GM23338 (cell line): ENCODE measurements at regions not wholly inside any gene's neighbourhood (a gene's known extent, or its start where the extent isn't known, plus 50 kb on each side); places are given as distances from the start of the nearest gene placed in this dataset.

ENCODE experiments used
- ATAC-seq: fragments of 200-7000 bp; cut with Tn5 transposase; 3 replicates; pipeline ENCODE4 v1.9.1; 2020
- DNase-seq: peaks from one replicate; pipeline ENCODE4 v3.0.0-alpha.2; 2015; ENCODE audit warnings: low spot score
- H2AFZ ChIP-seq: fragments of 200-600 bp; sonication (generic); 2 replicates; pipeline ENCODE4 v1.8.0; 2016; ENCODE audit warnings: antibody characterized with exemption, mild to moderate bottlenecking, moderate library complexity
- H3F3A ChIP-seq: fragments of 200-600 bp; sonication (generic); replicated peaks from 2 replicates; pipeline ENCODE4 v1.8.0; 2017; ENCODE audit warnings: antibody characterized with exemption, mixed run types, low read depth
- H3K27ac ChIP-seq: fragments of 200-600 bp; sonication (generic); 2 replicates; pipeline ENCODE4 v1.6.1; 2016; ENCODE audit warnings: low read depth
- H3K27me3 ChIP-seq: fragments of 200-600 bp; sonication (generic); 2 replicates; pipeline ENCODE4 v1.8.0; 2016; ENCODE audit warnings: mild to moderate bottlenecking, mixed run types, moderate library complexity; ENCODE audit not compliant: insufficient read depth
- H3K36me3 ChIP-seq: fragments of 200-600 bp; sonication (generic); 2 replicates; pipeline ENCODE4 v1.8.0; 2016; ENCODE audit warnings: mild to moderate bottlenecking; ENCODE audit not compliant: insufficient read depth
- H3K4me1 ChIP-seq: fragments of 200-600 bp; sonication (generic); 2 replicates; pipeline ENCODE4 v1.8.0; 2016; ENCODE audit warnings: mild to moderate bottlenecking, moderate library complexity; ENCODE audit not compliant: insufficient read depth
- H3K4me2 ChIP-seq: fragments of 200-600 bp; sonication (generic); 2 replicates; pipeline ENCODE4 v1.7.1; 2017; ENCODE audit warnings: mixed run types
- H3K4me3 ChIP-seq: fragments of 200-600 bp; sonication (generic); 2 replicates; pipeline ENCODE4 v1.6.1; 2016; ENCODE audit warnings: mixed run types
- H3K79me2 ChIP-seq: fragments of 200-600 bp; sonication (generic); replicated peaks from 2 replicates; pipeline ENCODE4 v1.8.0; 2017; ENCODE audit warnings: mild to moderate bottlenecking; ENCODE audit not compliant: insufficient read depth
- H3K9me2 ChIP-seq: fragments of 200-600 bp; sonication (generic); 2 replicates; pipeline ENCODE4 v1.8.0; 2017; ENCODE audit not compliant: insufficient read depth
- H4K20me1 ChIP-seq: fragments of 200-600 bp; sonication (generic); replicated peaks from 2 replicates; pipeline ENCODE4 v1.8.0; 2017; ENCODE audit warnings: mild to moderate bottlenecking; ENCODE audit not compliant: insufficient read depth
- H3K27ac Mint-ChIP-seq: 2 replicates; pipeline ENCODE4 v1.8.0; 2020; ENCODE audit warnings: inconsistent platforms, mild to moderate bottlenecking, moderate library complexity, mixed read lengths
- H3K27me3 Mint-ChIP-seq: 3 replicates; pipeline ENCODE4 v1.8.0; 2022; ENCODE audit warnings: low read depth, mild to moderate bottlenecking, moderate library complexity, mixed read lengths, inconsistent platforms; ENCODE audit not compliant: insufficient read depth, poor library complexity
- H3K36me3 Mint-ChIP-seq: 3 replicates; pipeline ENCODE4 v1.8.0; 2021; ENCODE audit warnings: low read depth, mild to moderate bottlenecking, inconsistent platforms, moderate library complexity, mixed read lengths
- H3K4me1 Mint-ChIP-seq: 3 replicates; pipeline ENCODE4 v1.8.0; 2020; ENCODE audit warnings: mild to moderate bottlenecking, inconsistent platforms, mixed read lengths
- H3K4me3 Mint-ChIP-seq: 3 replicates; pipeline ENCODE4 v1.8.0; 2021; ENCODE audit warnings: moderate library complexity, mild to moderate bottlenecking, inconsistent platforms, mixed read lengths
- H3K9me3 Mint-ChIP-seq: 3 replicates; pipeline ENCODE4 v1.8.0; 2020; ENCODE audit warnings: moderate library complexity, mild to moderate bottlenecking, inconsistent platforms, mixed read lengths
- CREB1 ChIP-seq: fragments of 250-450 bp; sonication (Bioruptor Pico); IDR thresholded peaks from 2 replicates; pipeline ENCODE4 v1.5.0; 2020; ENCODE audit warnings: low read depth, mild to moderate bottlenecking, moderate library complexity
- EZH2 ChIP-seq: fragments of 200-600 bp; sonication (generic); IDR thresholded peaks from one replicate; pipeline ENCODE4 v1.8.0; 2017; ENCODE audit warnings: antibody characterized with exemption, mild to moderate bottlenecking, low read depth; ENCODE audit not compliant: unreplicated experiment
- EZH2phosphoT487 ChIP-seq: fragments of 200-600 bp; sonication (generic); IDR thresholded peaks from one replicate; pipeline ENCODE4 v1.8.1; 2018; ENCODE audit warnings: antibody characterized with exemption; ENCODE audit not compliant: unreplicated experiment
- JUNB ChIP-seq: IDR thresholded peaks from one replicate; pipeline ENCODE4 v1.6.1; 2016; ENCODE audit warnings: antibody characterized with exemption; ENCODE audit not compliant: unreplicated experiment
- NANOG ChIP-seq: IDR thresholded peaks from 2 replicates; pipeline ENCODE4 v1.6.1; 2016; ENCODE audit warnings: antibody characterized with exemption, borderline replicate concordance
- POLR2AphosphoS5 ChIP-seq: IDR thresholded peaks from 2 replicates; pipeline ENCODE4 v1.6.1; 2016; ENCODE audit warnings: antibody characterized with exemption, low read depth
- STAT1 ChIP-seq: IDR thresholded peaks from one replicate; pipeline ENCODE4 v1.6.1; 2016; ENCODE audit warnings: antibody characterized with exemption; ENCODE audit not compliant: unreplicated experiment
- ZNF114 ChIP-seq: fragments of 250-450 bp; sonication (Bioruptor Pico); IDR thresholded peaks from 2 replicates; pipeline ENCODE4 v1.5.0; 2020; ENCODE audit warnings: mild to moderate bottlenecking, moderate library complexity
- ZNF331 ChIP-seq: fragments of 250-450 bp; sonication (Bioruptor Pico); IDR thresholded peaks from 2 replicates; pipeline ENCODE4 v1.5.0; 2020; ENCODE audit warnings: low read depth, mild to moderate bottlenecking, moderate library complexity
- TF ChIP-seq, protein P1 (sequence below): fragments of 250-450 bp; sonication (Bioruptor Pico); IDR thresholded peaks from 2 replicates; pipeline ENCODE4 v1.5.0; 2020; ENCODE audit warnings: mild to moderate bottlenecking, moderate library complexity
- TF ChIP-seq, protein P2 (sequence below), 2 experiments: fragments of 200-600 bp in 1 of 2; sonication (generic) in 1 of 2; conservative IDR thresholded peaks; 2 replicates each; pipeline versions ENCODE4 v1.5.1 to v1.6.1; 2016 to 2017; ENCODE audit warnings: antibody characterized with exemption in 2 of 2, low read depth in 2 of 2, mild to moderate bottlenecking in 2 of 2, moderate library complexity in 1 of 2
- TF ChIP-seq, protein P3 (sequence below): IDR thresholded peaks from 2 replicates; pipeline ENCODE4 v1.6.1; 2016; ENCODE audit warnings: antibody characterized with exemption
- TF ChIP-seq, protein P4 (sequence below): IDR thresholded peaks from one replicate; pipeline ENCODE4 v1.6.1; 2018; ENCODE audit warnings: antibody characterized with exemption; ENCODE audit not compliant: unreplicated experiment

GRCh38 chr21:18661842-18662241, 258.3 kb upstream of the TMPRSS15 start:
- no peak overlapping the region for H3K4me3 Mint-ChIP-seq
- no peak overlapping the region for H3K27ac ChIP-seq
- H4K20me1 ChIP-seq = no peaks in the 10 kb centered on the region
- H2AFZ ChIP-seq = no peak overlapping the region
- no peaks in the 10 kb centered on the region for H3K4me1 ChIP-seq
- H3K27me3 Mint-ChIP-seq = no peaks in the 10 kb centered on the region
- no peaks in the 10 kb centered on the region for H3K4me1 Mint-ChIP-seq
- ATAC-seq = no peak
- no peak overlapping the region; the same call in 1 of the 2 replicates for H3K27ac Mint-ChIP-seq
- H3K79me2 ChIP-seq = no peaks in the 10 kb centered on the region
- no peak overlapping the region for H3K4me2 ChIP-seq
- no peaks in the 10 kb centered on the region for H3K36me3 ChIP-seq
- TF ChIP-seq STAT1 (no peak), ZNF331 (no peak), JUNB (no peak), EZH2 (no peak), EZH2phosphoT487 (no peak), ZNF114 (no peak), NANOG (no peak), POLR2AphosphoS5 (no peak), CREB1 (CRISPR knock-in tag) (no peak)
- TF ChIP-seq, protein P1, sequence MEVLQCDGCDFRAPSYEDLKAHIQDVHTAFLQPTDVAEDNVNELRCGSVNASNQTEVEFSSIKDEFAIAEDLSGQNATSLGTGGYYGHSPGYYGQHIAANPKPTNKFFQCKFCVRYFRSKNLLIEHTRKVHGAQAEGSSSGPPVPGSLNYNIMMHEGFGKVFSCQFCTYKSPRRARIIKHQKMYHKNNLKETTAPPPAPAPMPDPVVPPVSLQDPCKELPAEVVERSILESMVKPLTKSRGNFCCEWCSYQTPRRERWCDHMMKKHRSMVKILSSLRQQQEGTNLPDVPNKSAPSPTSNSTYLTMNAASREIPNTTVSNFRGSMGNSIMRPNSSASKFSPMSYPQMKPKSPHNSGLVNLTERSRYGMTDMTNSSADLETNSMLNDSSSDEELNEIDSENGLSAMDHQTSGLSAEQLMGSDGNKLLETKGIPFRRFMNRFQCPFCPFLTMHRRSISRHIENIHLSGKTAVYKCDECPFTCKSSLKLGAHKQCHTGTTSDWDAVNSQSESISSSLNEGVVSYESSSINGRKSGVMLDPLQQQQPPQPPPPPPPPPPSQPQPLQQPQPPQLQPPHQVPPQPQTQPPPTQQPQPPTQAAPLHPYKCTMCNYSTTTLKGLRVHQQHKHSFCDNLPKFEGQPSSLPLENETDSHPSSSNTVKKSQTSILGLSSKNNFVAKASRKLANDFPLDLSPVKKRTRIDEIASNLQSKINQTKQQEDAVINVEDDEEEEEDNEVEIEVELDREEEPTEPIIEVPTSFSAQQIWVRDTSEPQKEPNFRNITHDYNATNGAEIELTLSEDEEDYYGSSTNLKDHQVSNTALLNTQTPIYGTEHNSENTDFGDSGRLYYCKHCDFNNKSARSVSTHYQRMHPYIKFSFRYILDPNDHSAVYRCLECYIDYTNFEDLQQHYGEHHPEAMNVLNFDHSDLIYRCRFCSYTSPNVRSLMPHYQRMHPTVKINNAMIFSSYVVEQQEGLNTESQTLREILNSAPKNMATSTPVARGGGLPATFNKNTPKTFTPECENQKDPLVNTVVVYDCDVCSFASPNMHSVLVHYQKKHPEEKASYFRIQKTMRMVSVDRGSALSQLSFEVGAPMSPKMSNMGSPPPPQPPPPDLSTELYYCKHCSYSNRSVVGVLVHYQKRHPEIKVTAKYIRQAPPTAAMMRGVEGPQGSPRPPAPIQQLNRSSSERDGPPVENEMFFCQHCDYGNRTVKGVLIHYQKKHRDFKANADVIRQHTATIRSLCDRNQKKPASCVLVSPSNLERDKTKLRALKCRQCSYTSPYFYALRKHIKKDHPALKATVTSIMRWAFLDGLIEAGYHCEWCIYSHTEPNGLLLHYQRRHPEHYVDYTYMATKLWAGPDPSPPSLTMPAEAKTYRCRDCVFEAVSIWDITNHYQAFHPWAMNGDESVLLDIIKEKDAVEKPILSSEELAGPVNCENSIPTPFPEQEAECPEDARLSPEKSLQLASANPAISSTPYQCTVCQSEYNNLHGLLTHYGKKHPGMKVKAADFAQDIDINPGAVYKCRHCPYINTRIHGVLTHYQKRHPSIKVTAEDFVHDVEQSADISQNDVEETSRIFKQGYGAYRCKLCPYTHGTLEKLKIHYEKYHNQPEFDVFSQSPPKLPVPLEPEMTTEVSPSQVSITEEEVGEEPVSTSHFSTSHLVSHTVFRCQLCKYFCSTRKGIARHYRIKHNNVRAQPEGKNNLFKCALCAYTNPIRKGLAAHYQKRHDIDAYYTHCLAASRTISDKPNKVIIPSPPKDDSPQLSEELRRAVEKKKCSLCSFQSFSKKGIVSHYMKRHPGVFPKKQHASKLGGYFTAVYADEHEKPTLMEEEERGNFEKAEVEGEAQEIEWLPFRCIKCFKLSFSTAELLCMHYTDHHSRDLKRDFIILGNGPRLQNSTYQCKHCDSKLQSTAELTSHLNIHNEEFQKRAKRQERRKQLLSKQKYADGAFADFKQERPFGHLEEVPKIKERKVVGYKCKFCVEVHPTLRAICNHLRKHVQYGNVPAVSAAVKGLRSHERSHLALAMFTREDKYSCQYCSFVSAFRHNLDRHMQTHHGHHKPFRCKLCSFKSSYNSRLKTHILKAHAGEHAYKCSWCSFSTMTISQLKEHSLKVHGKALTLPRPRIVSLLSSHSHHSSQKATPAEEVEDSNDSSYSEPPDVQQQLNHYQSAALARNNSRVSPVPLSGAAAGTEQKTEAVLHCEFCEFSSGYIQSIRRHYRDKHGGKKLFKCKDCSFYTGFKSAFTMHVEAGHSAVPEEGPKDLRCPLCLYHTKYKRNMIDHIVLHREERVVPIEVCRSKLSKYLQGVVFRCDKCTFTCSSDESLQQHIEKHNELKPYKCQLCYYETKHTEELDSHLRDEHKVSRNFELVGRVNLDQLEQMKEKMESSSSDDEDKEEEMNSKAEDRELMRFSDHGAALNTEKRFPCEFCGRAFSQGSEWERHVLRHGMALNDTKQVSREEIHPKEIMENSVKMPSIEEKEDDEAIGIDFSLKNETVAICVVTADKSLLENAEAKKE (CRISPR knock-in tag) = no peak
- TF ChIP-seq, protein P2, sequence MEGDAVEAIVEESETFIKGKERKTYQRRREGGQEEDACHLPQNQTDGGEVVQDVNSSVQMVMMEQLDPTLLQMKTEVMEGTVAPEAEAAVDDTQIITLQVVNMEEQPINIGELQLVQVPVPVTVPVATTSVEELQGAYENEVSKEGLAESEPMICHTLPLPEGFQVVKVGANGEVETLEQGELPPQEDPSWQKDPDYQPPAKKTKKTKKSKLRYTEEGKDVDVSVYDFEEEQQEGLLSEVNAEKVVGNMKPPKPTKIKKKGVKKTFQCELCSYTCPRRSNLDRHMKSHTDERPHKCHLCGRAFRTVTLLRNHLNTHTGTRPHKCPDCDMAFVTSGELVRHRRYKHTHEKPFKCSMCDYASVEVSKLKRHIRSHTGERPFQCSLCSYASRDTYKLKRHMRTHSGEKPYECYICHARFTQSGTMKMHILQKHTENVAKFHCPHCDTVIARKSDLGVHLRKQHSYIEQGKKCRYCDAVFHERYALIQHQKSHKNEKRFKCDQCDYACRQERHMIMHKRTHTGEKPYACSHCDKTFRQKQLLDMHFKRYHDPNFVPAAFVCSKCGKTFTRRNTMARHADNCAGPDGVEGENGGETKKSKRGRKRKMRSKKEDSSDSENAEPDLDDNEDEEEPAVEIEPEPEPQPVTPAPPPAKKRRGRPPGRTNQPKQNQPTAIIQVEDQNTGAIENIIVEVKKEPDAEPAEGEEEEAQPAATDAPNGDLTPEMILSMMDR (conservative IDR thresholded peaks at IDR 0.05; ENCODE audit: low read depth in 2 of 2) = no peak
- TF ChIP-seq, protein P3, sequence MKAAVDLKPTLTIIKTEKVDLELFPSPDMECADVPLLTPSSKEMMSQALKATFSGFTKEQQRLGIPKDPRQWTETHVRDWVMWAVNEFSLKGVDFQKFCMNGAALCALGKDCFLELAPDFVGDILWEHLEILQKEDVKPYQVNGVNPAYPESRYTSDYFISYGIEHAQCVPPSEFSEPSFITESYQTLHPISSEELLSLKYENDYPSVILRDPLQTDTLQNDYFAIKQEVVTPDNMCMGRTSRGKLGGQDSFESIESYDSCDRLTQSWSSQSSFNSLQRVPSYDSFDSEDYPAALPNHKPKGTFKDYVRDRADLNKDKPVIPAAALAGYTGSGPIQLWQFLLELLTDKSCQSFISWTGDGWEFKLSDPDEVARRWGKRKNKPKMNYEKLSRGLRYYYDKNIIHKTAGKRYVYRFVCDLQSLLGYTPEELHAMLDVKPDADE = no peak
- TF ChIP-seq, protein P4, sequence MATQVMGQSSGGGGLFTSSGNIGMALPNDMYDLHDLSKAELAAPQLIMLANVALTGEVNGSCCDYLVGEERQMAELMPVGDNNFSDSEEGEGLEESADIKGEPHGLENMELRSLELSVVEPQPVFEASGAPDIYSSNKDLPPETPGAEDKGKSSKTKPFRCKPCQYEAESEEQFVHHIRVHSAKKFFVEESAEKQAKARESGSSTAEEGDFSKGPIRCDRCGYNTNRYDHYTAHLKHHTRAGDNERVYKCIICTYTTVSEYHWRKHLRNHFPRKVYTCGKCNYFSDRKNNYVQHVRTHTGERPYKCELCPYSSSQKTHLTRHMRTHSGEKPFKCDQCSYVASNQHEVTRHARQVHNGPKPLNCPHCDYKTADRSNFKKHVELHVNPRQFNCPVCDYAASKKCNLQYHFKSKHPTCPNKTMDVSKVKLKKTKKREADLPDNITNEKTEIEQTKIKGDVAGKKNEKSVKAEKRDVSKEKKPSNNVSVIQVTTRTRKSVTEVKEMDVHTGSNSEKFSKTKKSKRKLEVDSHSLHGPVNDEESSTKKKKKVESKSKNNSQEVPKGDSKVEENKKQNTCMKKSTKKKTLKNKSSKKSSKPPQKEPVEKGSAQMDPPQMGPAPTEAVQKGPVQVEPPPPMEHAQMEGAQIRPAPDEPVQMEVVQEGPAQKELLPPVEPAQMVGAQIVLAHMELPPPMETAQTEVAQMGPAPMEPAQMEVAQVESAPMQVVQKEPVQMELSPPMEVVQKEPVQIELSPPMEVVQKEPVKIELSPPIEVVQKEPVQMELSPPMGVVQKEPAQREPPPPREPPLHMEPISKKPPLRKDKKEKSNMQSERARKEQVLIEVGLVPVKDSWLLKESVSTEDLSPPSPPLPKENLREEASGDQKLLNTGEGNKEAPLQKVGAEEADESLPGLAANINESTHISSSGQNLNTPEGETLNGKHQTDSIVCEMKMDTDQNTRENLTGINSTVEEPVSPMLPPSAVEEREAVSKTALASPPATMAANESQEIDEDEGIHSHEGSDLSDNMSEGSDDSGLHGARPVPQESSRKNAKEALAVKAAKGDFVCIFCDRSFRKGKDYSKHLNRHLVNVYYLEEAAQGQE = no peak
- peaks cover 3% of the 10 kb centered on the region; the same call in 1 of the 2 replicates for H3K9me2 ChIP-seq
- H3F3A ChIP-seq = no peaks in the 10 kb centered on the region
- no peaks in the 10 kb centered on the region for H3K27me3 ChIP-seq
- no peak overlapping the region for H3K4me3 ChIP-seq
- DNase-seq = no peak
- no peaks in the 10 kb centered on the region for H3K9me3 Mint-ChIP-seq
- H3K36me3 Mint-ChIP-seq = no peaks in the 10 kb centered on the region
